ENCODE measurements at regions not wholly inside any gene's neighbourhood (a gene's known extent, or its start where the extent isn't known, plus 50 kb on each side); places are given as distances from the start of the nearest gene placed in this dataset.

GRCh38 chr5:52673495-52673894 lies 114.2 kb upstream of the ITGA1 start:
- TF ChIP-seq CTCF (conservative IDR thresholded peaks at IDR 0.05; ENCODE audit: low read depth, low read length) (no peak), EZH2phosphoT487 (IDR thresholded peaks at IDR 0.05; ENCODE audit: borderline replicate concordance, low read length) (no peak)

Data from PC-3 (cell line).